Calu3 (cell line): ENCODE measurements at regions not wholly inside any gene's neighbourhood (a gene's known extent, or its start where the extent isn't known, plus 50 kb on each side); places are given as distances from the start of the nearest gene placed in this dataset.

Experiments used
- BruUV-seq: library from RNA; stranded (reverse); fragments of 400-500 nt; replicated peaks from 2 replicates; lab custom pipeline; 2021; lab: Mats Ljungman, UMichigan
- CTCF ChIA-PET: fragments of 300-600 bp; sonication (Branson Sonifier 250); formaldehyde crosslinking; loops from one replicate; lab custom pipeline; 2022; ENCODE audit warnings: antibody characterized with exemption; lab: Charles Lee
- DNase-seq: peaks from one replicate; pipeline ENCODE4 v3.0.0; 2022
- H3K27ac Mint-ChIP-seq: one replicate; pipeline ENCODE4 v1.8.0; 2022; ENCODE audit warnings: mixed read lengths; ENCODE audit not compliant: unreplicated experiment
- H3K27me3 Mint-ChIP-seq: one replicate; pipeline ENCODE4 v1.8.0; 2022; ENCODE audit warnings: mixed read lengths; ENCODE audit not compliant: unreplicated experiment
- H3K36me3 Mint-ChIP-seq: one replicate; pipeline ENCODE4 v1.8.0; 2022; ENCODE audit warnings: mild to moderate bottlenecking, moderate library complexity, mixed read lengths; ENCODE audit not compliant: insufficient read depth, unreplicated experiment
- H3K4me1 Mint-ChIP-seq: one replicate; pipeline ENCODE4 v1.8.0; 2022; ENCODE audit warnings: mild to moderate bottlenecking, low read depth, mixed read lengths; ENCODE audit not compliant: unreplicated experiment
- H3K4me3 Mint-ChIP-seq: one replicate; pipeline ENCODE4 v1.8.0; 2022; ENCODE audit warnings: mild to moderate bottlenecking, low read depth, moderate library complexity, mixed read lengths; ENCODE audit not compliant: unreplicated experiment
- H3K9me3 Mint-ChIP-seq: one replicate; pipeline ENCODE4 v1.8.0; 2022; ENCODE audit warnings: low read depth, mixed read lengths; ENCODE audit not compliant: unreplicated experiment
- intact Hi-C: fragments of 100-400 bp; cut with micrococcal nuclease; formaldehyde crosslinking; loops from one replicate; pipeline ENCODE4 v1.10.0; 2022; ENCODE audit not compliant: unreplicated experiment
- TF ChIP-seq, protein P1 (sequence below): fragments of 200-600 bp; IDR thresholded peaks from one replicate; pipeline ENCODE4 v1.8.0; 2022; ENCODE audit warnings: antibody characterized with exemption; ENCODE audit not compliant: unreplicated experiment

DNA sequence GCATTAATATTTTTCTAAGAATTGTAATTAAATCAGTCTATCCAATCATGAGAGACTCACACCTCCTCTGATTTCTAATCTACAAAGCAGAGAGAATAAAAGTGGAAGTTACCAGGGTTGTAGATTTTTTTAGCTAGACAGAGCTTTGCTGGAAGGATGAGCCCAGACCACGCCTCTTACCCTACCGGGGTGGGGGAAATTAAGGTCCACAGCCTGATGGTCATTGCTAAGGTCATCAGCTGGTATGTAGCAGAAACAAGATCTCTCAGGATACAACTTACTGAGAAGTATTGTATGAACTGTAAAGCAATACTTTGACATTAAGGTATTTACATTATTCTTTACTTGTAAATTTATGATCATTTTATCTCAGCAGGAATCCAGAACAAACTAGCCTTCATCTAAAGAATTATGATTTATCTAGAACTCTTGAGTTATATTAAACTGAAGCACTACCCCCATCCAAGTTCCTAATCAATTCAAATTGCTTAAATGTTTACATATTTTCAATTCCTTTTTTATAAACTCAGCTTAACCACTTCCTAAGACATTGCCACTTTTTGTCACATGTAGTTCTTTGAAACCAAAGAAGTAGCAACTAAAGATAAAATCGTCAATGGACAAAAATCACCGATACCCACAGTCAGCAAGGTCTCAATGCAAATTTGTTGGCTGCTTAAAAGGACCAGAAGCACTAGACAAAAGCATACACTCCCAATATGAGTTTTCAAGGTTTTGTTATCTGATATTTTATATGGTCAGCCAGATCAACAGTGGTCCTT, 225.8 kb upstream of the DAPK1 start:
- CTCF ChIA-PET, result no interaction called here
- no TSS peak for BruUV-seq
- peaks cover 14% of the 10 kb centered on the region for H3K4me1 Mint-ChIP-seq

DNA sequence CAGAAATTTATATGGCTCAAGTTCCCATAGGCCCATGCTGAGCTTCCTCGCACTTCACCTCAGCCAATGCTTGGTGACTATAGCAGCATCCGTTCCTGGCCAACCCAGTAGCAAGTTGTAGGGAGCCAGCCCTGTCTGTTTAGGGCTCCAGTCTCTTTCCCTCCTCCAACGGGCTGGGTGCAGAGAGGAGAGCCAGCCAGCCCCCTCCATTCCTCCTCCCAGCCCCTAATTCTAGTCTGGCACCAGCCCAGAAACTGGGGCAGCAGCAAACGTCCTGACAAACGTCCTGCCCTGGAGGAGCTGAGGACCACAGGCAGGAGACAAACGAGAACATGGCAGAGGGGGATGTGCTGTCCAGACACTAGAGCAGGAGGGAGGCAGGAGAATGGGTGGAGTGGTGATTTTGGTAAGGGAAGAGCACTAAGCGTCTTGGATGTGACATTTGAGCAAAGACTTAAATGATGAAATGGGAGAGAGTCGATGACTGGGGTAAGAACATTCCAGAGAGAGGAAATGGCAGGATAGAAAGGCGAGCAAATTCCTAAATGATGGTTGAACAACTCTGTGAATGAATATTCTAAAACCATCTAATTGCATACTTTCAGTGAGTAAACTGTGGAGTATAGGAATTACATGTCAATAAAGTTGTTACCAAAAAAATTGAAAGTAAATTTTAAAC, 222.5 kb upstream of the DAPK1 start:
- H3K27ac Mint-ChIP-seq, result no peak overlapping the region
- no TSS peak for BruUV-seq
- CTCF ChIA-PET, result no interaction called here
- H3K27me3 Mint-ChIP-seq, result peaks cover 47% of the 10 kb centered on the region
- DNase-seq, result no peak
- no peak overlapping the region for H3K4me3 Mint-ChIP-seq
- intact Hi-C loops, result no loop called here
- H3K36me3 Mint-ChIP-seq, result no peaks in the 10 kb centered on the region
- TF ChIP-seq, protein P1, sequence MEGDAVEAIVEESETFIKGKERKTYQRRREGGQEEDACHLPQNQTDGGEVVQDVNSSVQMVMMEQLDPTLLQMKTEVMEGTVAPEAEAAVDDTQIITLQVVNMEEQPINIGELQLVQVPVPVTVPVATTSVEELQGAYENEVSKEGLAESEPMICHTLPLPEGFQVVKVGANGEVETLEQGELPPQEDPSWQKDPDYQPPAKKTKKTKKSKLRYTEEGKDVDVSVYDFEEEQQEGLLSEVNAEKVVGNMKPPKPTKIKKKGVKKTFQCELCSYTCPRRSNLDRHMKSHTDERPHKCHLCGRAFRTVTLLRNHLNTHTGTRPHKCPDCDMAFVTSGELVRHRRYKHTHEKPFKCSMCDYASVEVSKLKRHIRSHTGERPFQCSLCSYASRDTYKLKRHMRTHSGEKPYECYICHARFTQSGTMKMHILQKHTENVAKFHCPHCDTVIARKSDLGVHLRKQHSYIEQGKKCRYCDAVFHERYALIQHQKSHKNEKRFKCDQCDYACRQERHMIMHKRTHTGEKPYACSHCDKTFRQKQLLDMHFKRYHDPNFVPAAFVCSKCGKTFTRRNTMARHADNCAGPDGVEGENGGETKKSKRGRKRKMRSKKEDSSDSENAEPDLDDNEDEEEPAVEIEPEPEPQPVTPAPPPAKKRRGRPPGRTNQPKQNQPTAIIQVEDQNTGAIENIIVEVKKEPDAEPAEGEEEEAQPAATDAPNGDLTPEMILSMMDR, result no peak
- peaks cover 13% of the 10 kb centered on the region for H3K4me1 Mint-ChIP-seq
- no peaks in the 10 kb centered on the region for H3K9me3 Mint-ChIP-seq

More for the DNA sequence above, 225.8 kb upstream of the DAPK1 start:
- Mint-ChIP-seq H3K4me3 (no peak overlapping the region), H3K36me3 (no peaks in the 10 kb centered on the region), H3K27me3 (peaks cover 17% of the 10 kb centered on the region), H3K9me3 (no peaks in the 10 kb centered on the region), H3K27ac (no peak overlapping the region)
- intact Hi-C loops, result no loop called here
- TF ChIP-seq, protein P1, result no peak
- no peak for DNase-seq

DNA sequence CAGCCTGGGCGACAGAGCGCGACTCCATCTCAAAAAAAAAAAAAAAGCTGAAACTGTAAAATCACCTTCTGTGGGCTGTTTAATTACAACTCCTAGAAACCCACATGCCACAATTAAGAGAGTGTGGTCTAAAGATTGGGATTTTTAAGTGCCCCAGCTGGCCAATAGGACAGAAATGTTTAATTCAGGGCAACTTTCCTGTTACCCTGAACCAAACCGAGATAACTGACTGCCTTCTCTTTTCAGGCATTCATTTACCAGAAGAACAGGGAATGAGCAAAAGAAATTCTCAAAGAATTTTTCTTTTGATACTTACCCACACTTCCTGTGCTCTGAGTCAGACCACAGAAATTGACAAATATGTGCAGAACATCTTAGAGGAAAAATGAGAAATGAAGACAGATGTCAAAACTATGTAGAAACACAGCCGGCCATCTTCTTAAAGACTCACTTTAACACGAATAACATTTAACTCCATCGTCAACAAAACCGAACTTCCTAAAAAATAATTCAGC, 221.3 kb upstream of the DAPK1 start:
- intact Hi-C loops, result no loop called here
- no peaks in the 10 kb centered on the region for H3K36me3 Mint-ChIP-seq
- no peak for DNase-seq
- H3K27ac Mint-ChIP-seq, result no peak overlapping the region
- no peaks in the 10 kb centered on the region for H3K9me3 Mint-ChIP-seq
- TF ChIP-seq, protein P1, result no peak
- H3K4me3 Mint-ChIP-seq, result no peak overlapping the region
- BruUV-seq, result no TSS peak
- H3K4me1 Mint-ChIP-seq, result peaks cover 1% of the 10 kb centered on the region
- H3K27me3 Mint-ChIP-seq, result peaks cover 59% of the 10 kb centered on the region
- CTCF ChIA-PET, result no interaction called here

DNA sequence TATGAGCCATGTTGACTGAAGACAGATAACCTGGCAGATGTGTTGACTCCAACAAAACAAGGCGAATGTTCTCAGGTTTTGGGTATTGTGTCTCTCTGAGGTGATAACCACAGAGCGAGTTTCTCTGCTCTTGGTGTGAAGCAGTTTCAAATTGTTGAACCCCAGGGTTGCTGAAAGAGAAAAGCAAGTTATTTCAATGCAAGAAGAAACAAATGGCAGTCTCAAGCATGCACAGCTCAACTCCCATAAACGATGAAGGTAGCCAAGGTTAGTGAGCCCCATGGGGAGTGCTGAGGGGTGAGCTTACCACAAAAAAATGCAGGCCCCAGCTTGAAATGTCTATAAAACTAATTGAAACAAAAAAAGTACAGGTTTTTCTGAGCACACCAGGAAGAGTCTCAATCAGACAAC, 220.8 kb upstream of the DAPK1 start:
- no peak for DNase-seq
- intact Hi-C loops, result no loop called here
- H3K4me1 Mint-ChIP-seq, result no peaks in the 10 kb centered on the region
- no peak overlapping the region for H3K4me3 Mint-ChIP-seq
- no peaks in the 10 kb centered on the region for H3K9me3 Mint-ChIP-seq
- CTCF ChIA-PET, result no interaction called here
- no TSS peak for BruUV-seq
- no peaks in the 10 kb centered on the region for H3K36me3 Mint-ChIP-seq
- TF ChIP-seq, protein P1, result no peak
- peaks cover 63% of the 10 kb centered on the region for H3K27me3 Mint-ChIP-seq
- no peak overlapping the region for H3K27ac Mint-ChIP-seq
